GM21381 (cell line): ENCODE measurements at regions not wholly inside any gene's neighbourhood (a gene's known extent, or its start where the extent isn't known, plus 50 kb on each side); places are given as distances from the start of the nearest gene placed in this dataset.
"Not testable (repeated sequence)": the region's sequence is repeated elsewhere in the genome, so short reads cannot be mapped to it uniquely, and the experiment has no call there.

Experiments used
- ATAC-seq: cut with Tn5 transposase; IDR thresholded peaks from one replicate; pipeline ENCODE4 v1.9.1; 2021; ENCODE audit warnings: mild to moderate bottlenecking, moderate library complexity; ENCODE audit not compliant: unreplicated experiment

- ATAC-seq: no peak
Measured at GRCh38 chr10:25797888-25798429, 136.1 kb upstream of the MYO3A start.

GRCh38 chr10:25804505-25804904 is 129.5 kb upstream of the MYO3A start:
- ATAC-seq: no peak

- ATAC-seq: no peak
Measured at GRCh38 chr10:25805986-25806385, 128.0 kb upstream of the MYO3A start.

GRCh38 chr10:25808372-25808771 is 125.7 kb upstream of the MYO3A start:
- no peak for ATAC-seq

- no peak for ATAC-seq
Measured at GRCh38 chr10:25811052-25811685, 122.9 kb upstream of the MYO3A start.

GRCh38 chr10:25813511-25813910 is 120.5 kb upstream of the MYO3A start:
- no peak for ATAC-seq

- ATAC-seq: no peak
Measured at GRCh38 chr10:25815236-25815635, 118.8 kb upstream of the MYO3A start.

GRCh38 chr10:25815999-25816768 is 117.8 kb upstream of the MYO3A start:
- ATAC-seq: no peak

- no peak for ATAC-seq
Measured at GRCh38 chr10:25817200-25817599, 116.8 kb upstream of the MYO3A start.

GRCh38 chr10:25818751-25819150 is 115.3 kb upstream of the MYO3A start:
- no peak for ATAC-seq

GRCh38 chr10:25820472-25820871 is 113.6 kb upstream of the MYO3A start:
- ATAC-seq: no peak

- ATAC-seq: no peak
Measured at GRCh38 chr10:25820874-25821273, 113.2 kb upstream of the MYO3A start.

- ATAC-seq: no peak
Measured at GRCh38 chr10:25824050-25824449, 110.0 kb upstream of the MYO3A start.

- no peak for ATAC-seq
Measured at GRCh38 chr10:25828475-25828874, 105.6 kb upstream of the MYO3A start.

GRCh38 chr10:25831080-25831479 is 102.9 kb upstream of the MYO3A start:
- no peak for ATAC-seq

GRCh38 chr10:25839683-25840082 is 94.3 kb upstream of the MYO3A start:
- ATAC-seq: no peak

- ATAC-seq: not testable (repeated sequence)
Measured at GRCh38 chr10:25840875-25841274, 93.2 kb upstream of the MYO3A start.

- no peak for ATAC-seq
Measured at GRCh38 chr10:25842146-25842545, 91.9 kb upstream of the MYO3A start.

GRCh38 chr10:25843551-25844170 is 90.4 kb upstream of the MYO3A start:
- ATAC-seq: no peak

- ATAC-seq: not testable (repeated sequence)
Measured at GRCh38 chr10:25844716-25845115, 89.3 kb upstream of the MYO3A start.

- no peak for ATAC-seq
Measured at GRCh38 chr10:25849268-25849667, 84.8 kb upstream of the MYO3A start.

- ATAC-seq: no peak
Measured at GRCh38 chr10:25849988-25850387, 84.0 kb upstream of the MYO3A start.
